Testis (tissue), 2 donors: ENCODE measurements at regions not wholly inside any gene's neighbourhood (a gene's known extent, or its start where the extent isn't known, plus 50 kb on each side); places are given as distances from the start of the nearest gene placed in this dataset.

ENCODE experiments used
- DNase-seq: peaks from one replicate; pipeline ENCODE4 v3.0.0-alpha.2; 2019
- H3K27ac ChIP-seq, 2 donors: fragments of 200-600 bp; sonication (generic); one replicate each; pipeline ENCODE4 v1.5.1; 2019
- H3K27me3 ChIP-seq: fragments of 200-600 bp; sonication (generic); one replicate; pipeline ENCODE4 v1.5.1; 2019
- H3K36me3 ChIP-seq: fragments of 200-600 bp; sonication (generic); one replicate; pipeline ENCODE4 v1.5.1; 2017; ENCODE audit warnings: low read depth; ENCODE audit errors: missing control alignments
- H3K4me1 ChIP-seq: fragments of 200-600 bp; sonication (generic); one replicate; pipeline ENCODE4 v1.5.1; 2019
- H3K4me3 ChIP-seq, 2 donors: fragments of 200-600 bp; sonication (generic); one replicate each; pipeline ENCODE4 v1.5.1; 2017 to 2019
- H3K9me3 ChIP-seq: fragments of 200-600 bp; sonication (generic); one replicate; pipeline ENCODE4 v1.5.1; 2017
- CTCF ChIP-seq, 3 experiments: fragments of 450-650 bp in 2 of 3; fragments of 200-600 bp in 1 of 3; sonication (generic) in 1 of 3; IDR thresholded peaks; one replicate each; pipeline ENCODE4 v1.5.1; 2016 to 2019; ENCODE audit warnings: antibody characterized with exemption in 3 of 3, mild to moderate bottlenecking in 2 of 3, moderate library complexity in 1 of 3
- POLR2A ChIP-seq: fragments of 450-650 bp; IDR thresholded peaks from one replicate; pipeline ENCODE4 v1.6.1; 2017; ENCODE audit warnings: antibody characterized with exemption, mild to moderate bottlenecking, moderate library complexity
- WGBS, 2 donors: methylation state at CpG; one replicate each; pipeline ENCODE4 v1.1.5; 2018; 5-methylcytosine and 5-hydroxymethylcytosine counted together
- intact Hi-C: fragments of 100-400 bp; cut with DNase I; formaldehyde crosslinking; loops from one replicate; pipeline ENCODE4 v1.15.1; 2023; ENCODE audit warnings: low total_unique reads

DNA sequence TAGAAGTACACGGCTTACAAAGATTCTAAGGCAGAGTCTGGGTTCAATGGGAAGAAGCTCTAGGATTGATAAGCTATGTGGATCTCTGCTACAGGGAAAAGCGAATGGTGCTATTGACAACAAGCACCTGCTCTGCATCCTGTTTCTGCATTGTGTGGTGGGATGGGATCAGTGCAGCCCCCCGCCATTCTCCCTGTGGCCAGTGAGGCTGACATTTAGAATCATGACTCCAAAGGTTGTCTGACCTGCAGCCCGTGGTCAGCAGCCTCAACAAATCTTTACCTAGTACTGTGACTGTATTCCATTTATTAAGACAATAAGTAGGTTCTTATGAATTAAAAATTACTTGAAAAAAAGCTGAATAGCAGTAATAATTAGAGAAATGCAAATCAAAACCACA is 1477.0 kb upstream of the TMEM132C start:
- WGBS, 2 donors: 76 to 84% methylated on average over 4 of the region's 4 CpGs
- DNase-seq: no peak

DNA sequence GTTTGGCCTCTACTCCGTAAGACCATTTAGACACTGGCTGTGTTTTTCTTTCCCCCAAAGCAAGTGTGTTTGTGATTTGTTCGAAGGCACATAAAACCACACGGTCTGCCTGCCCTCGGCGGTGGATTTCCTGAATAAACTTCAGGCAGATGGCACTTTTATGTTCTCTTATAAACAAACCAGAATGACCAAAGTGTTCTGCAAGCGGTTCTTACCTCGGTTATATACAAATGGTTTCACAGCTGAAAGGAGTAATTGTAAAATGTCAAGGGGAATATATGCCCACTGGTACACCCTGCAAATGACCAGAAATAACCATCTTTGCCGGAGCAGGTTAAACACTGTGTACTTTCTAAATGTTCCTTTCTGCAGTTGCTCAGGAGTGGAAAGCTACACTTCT is 1475.8 kb upstream of the TMEM132C start:
- intact Hi-C loops: no loop called here

More for the DNA sequence above, 1477.0 kb upstream of the TMEM132C start:
- Histone ChIP-seq H3K27me3 (no peaks in the 10 kb centered on the region), H3K9me3 (no peaks in the 10 kb centered on the region), H3K36me3 (no peaks in the 10 kb centered on the region), H3K27ac (no peak overlapping the region), H3K4me1 (no peaks in the 10 kb centered on the region), H3K4me3 (no peak overlapping the region)
- TF ChIP-seq CTCF (IDR thresholded peaks at IDR 0.05) (no peak), POLR2A (no peak)
- intact Hi-C loops: no loop called here

DNA sequence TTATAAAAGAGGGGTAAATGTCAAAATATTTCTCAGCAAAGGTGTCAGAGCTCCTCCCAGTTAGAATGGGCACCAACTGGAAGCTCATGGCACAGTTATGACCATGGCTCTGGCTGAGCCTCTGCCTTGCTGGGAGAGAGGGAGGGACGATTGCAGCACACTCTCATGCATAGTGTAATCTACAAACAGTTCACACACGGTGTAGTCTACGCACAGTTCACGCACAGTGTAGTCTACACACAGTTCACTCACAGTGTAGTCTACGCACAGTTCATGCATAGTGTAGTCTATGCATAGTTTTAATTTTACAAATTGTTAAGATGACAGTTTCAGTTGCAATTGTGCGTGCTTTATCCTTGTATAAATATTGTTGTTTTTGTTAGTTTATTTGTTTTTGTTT is 1474.6 kb upstream of the TMEM132C start:
- TF ChIP-seq CTCF (IDR thresholded peaks at IDR 0.05) (no peak), POLR2A (no peak)
- Histone ChIP-seq H3K9me3 (no peaks in the 10 kb centered on the region), H3K27ac (no peak overlapping the region), H3K36me3 (no peaks in the 10 kb centered on the region), H3K4me3 (no peak overlapping the region), H3K27me3 (no peaks in the 10 kb centered on the region), H3K4me1 (no peaks in the 10 kb centered on the region)
- no peak for DNase-seq
- 90 to 91% methylated on average over 6 of the region's 6 CpGs for WGBS, 2 donors
- intact Hi-C loops: no loop called here

More for the DNA sequence above, 1475.8 kb upstream of the TMEM132C start:
- Histone ChIP-seq H3K4me3 (no peak overlapping the region), H3K4me1 (no peaks in the 10 kb centered on the region), H3K27me3 (no peaks in the 10 kb centered on the region), H3K9me3 (no peaks in the 10 kb centered on the region), H3K27ac (no peak overlapping the region), H3K36me3 (no peaks in the 10 kb centered on the region)
- TF ChIP-seq CTCF (IDR thresholded peaks at IDR 0.05) (no peak), POLR2A (no peak)
- 56 to 59% methylated on average over 8 of the region's 8 CpGs for WGBS, 2 donors
- no peak for DNase-seq

DNA sequence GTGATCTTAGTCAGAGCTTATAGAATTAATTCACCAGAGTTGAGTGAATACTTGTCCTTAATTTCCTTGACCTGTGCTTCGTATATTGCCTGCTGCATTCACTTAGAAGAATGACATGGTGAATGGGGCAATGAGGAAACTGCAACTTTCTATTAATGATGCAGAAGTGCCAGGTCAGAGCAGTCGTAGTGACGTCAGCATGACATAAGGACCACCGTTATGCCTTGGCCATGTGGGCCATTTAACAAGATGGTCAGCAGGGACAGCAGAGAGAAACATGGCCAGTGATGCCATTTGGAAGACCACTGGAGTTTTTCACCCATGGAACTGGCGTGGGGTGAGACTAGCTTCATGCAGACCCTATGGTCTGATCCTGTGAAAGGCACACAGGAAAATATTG is 1469.4 kb upstream of the TMEM132C start:
- H3K27me3 ChIP-seq: no peaks in the 10 kb centered on the region
- H3K36me3 ChIP-seq: no peaks in the 10 kb centered on the region
- H3K4me3 ChIP-seq: no peak overlapping the region
- 91% methylated on average over 5 of the region's 5 CpGs for WGBS, 2 donors
- no peak overlapping the region for H3K27ac ChIP-seq
- intact Hi-C loops: no loop called here
- no peaks in the 10 kb centered on the region for H3K9me3 ChIP-seq
- DNase-seq: no peak
- no peaks in the 10 kb centered on the region for H3K4me1 ChIP-seq
- TF ChIP-seq CTCF (IDR thresholded peaks at IDR 0.05) (no peak), POLR2A (no peak)

- WGBS, 2 donors: 88 to 90% methylated on average over 5 of the region's 5 CpGs
Measured at GRCh38 chr12:126798449-126798848, 1468.5 kb upstream of the TMEM132C start.

More at GRCh38 chr12:126798449-126798848, 1468.5 kb upstream of the TMEM132C start:
- intact Hi-C loops: no loop called here
- Histone ChIP-seq H3K9me3 (no peaks in the 10 kb centered on the region), H3K4me1 (no peaks in the 10 kb centered on the region), H3K27me3 (no peaks in the 10 kb centered on the region), H3K36me3 (no peaks in the 10 kb centered on the region), H3K4me3 (no peak overlapping the region), H3K27ac (no peak overlapping the region)
- TF ChIP-seq POLR2A: no peak
- no peak for TF ChIP-seq CTCF (IDR thresholded peaks at IDR 0.05)
- DNase-seq: no peak
